Keratinocyte (primary cell): ENCODE measurements at regions not wholly inside any gene's neighbourhood (a gene's known extent, or its start where the extent isn't known, plus 50 kb on each side); places are given as distances from the start of the nearest gene placed in this dataset.

Experiments used
- DNase-seq: peaks from one replicate; pipeline ENCODE4 v3.0.0-alpha.2; 2011; ENCODE audit warnings: low read depth, missing footprints, low spot score
- FAIRE-seq: peaks from 2 replicates; lab custom pipeline; 2011; peaks lifted over from hg19 to GRCh38; lab: Jason Lieb, UNC
- H2AFZ ChIP-seq: 2 replicates; pipeline ENCODE4 v1.6.0; 2012; ENCODE audit warnings: low read length, control low read depth, inconsistent platforms; ENCODE audit not compliant: control insufficient read depth
- H3K27ac ChIP-seq: 2 replicates; pipeline ENCODE4 v1.5.1; 2011; ENCODE audit warnings: low read length; ENCODE audit not compliant: control insufficient read depth, insufficient read depth
- H3K27me3 ChIP-seq: 3 replicates; pipeline ENCODE4 v1.6.0; 2011; ENCODE audit warnings: low read length; ENCODE audit not compliant: control insufficient read depth, insufficient read depth; ENCODE audit errors: extremely low read depth
- H3K36me3 ChIP-seq, 2 experiments: 2 replicates in 1 of 2; 3 replicates in 1 of 2; pipeline ENCODE4 v1.5.1; 2011; ENCODE audit warnings: low read length in 2 of 2, mild to moderate bottlenecking in 1 of 2; ENCODE audit not compliant: control insufficient read depth in 2 of 2, insufficient read depth in 2 of 2; ENCODE audit errors: extremely low read depth in 1 of 2
- H3K4me1 ChIP-seq: 3 replicates; pipeline ENCODE4 v1.5.1; 2011; ENCODE audit warnings: low read length; ENCODE audit not compliant: control insufficient read depth, insufficient read depth; ENCODE audit errors: extremely low read depth
- H3K4me2 ChIP-seq: 3 replicates; pipeline ENCODE4 v1.6.0; 2011; ENCODE audit warnings: low read depth, low read length; ENCODE audit not compliant: control insufficient read depth, insufficient read depth; ENCODE audit errors: extremely low read depth
- H3K4me3 ChIP-seq, 3 experiments: fragments of 200-600 bp in 1 of 3; sonication (generic) in 1 of 3; 2 replicates in 2 of 3; 3 replicates in 1 of 3; pipeline ENCODE4 v1.5.1; 2011 to 2016; ENCODE audit warnings: low read length in 3 of 3, mild to moderate bottlenecking in 3 of 3, control low read depth in 2 of 3, inconsistent platforms in 1 of 3, low read depth in 1 of 3, mixed read lengths in 1 of 3, mixed run types in 1 of 3, moderate library complexity in 1 of 3; ENCODE audit not compliant: control insufficient read depth in 2 of 3, insufficient read depth in 2 of 3; ENCODE audit errors: extremely low read depth in 1 of 3
- H3K79me2 ChIP-seq: 2 replicates; pipeline ENCODE4 v1.6.0; 2012; ENCODE audit warnings: low read length; ENCODE audit not compliant: control insufficient read depth, insufficient read depth
- H3K9ac ChIP-seq: 3 replicates; pipeline ENCODE4 v1.6.0; 2011; ENCODE audit warnings: low read length; ENCODE audit not compliant: control insufficient read depth, insufficient read depth; ENCODE audit errors: extremely low read depth
- H3K9me1 ChIP-seq: 3 replicates; pipeline ENCODE4 v1.6.0; 2011; ENCODE audit warnings: low read length; ENCODE audit not compliant: control insufficient read depth, insufficient read depth; ENCODE audit errors: extremely low read depth
- H3K9me3 ChIP-seq: 2 replicates; pipeline ENCODE4 v1.5.1; 2012; ENCODE audit warnings: low read depth, low read length; ENCODE audit not compliant: control insufficient read depth
- H4K20me1 ChIP-seq: 3 replicates; pipeline ENCODE4 v1.6.0; 2011; ENCODE audit warnings: low read length; ENCODE audit not compliant: control insufficient read depth, insufficient read depth; ENCODE audit errors: extremely low read depth
- CTCF ChIP-seq, 3 experiments: IDR thresholded peaks in 1 of 3; conservative IDR thresholded peaks in 1 of 3; optimal IDR thresholded peaks in 1 of 3; 2 replicates in 2 of 3; 3 replicates in 1 of 3; pipeline versions ENCODE3 to v1.5.1; 2011; ENCODE audit warnings: low read length in 3 of 3, mild to moderate bottlenecking in 3 of 3, moderate library complexity in 2 of 3, control low read depth in 1 of 3, inconsistent platforms in 1 of 3; ENCODE audit not compliant: insufficient read depth in 2 of 3; ENCODE audit errors: extremely low read depth in 1 of 3
- EZH2 ChIP-seq: IDR thresholded peaks from one replicate; pipeline ENCODE4 v1.6.1; 2012; ENCODE audit warnings: inconsistent platforms, mild to moderate bottlenecking, low read length, moderate library complexity
- dilution Hi-C: fragments of 300-500 bp; cut with MboI; formaldehyde crosslinking; loops from one replicate; pipeline ENCODE4 v1.7.0; 2020; ENCODE audit warnings: low sequenced_read_pairs; ENCODE audit not compliant: extremely low pct_ligation_motif_present

- FAIRE-seq (no peak), DNase-seq (no peak)
- Histone ChIP-seq H3K36me3 (no peaks in the 10 kb centered on the region), H3K9me3 (no peaks in the 10 kb centered on the region), H3K4me2 (no peak overlapping the region), H3K9me1 (no peaks in the 10 kb centered on the region), H2AFZ (no peak overlapping the region), H3K4me3 (no peak overlapping the region), H4K20me1 (no peaks in the 10 kb centered on the region), H3K79me2 (no peaks in the 10 kb centered on the region), H3K27ac (no peak overlapping the region), H3K27me3 (no peaks in the 10 kb centered on the region), H3K4me1 (no peaks in the 10 kb centered on the region), H3K9ac (no peak overlapping the region)
- dilution Hi-C loops: no loop called here
- no peak for TF ChIP-seq CTCF (optimal IDR thresholded peaks at IDR 0.05 in 1 of 3, IDR thresholded peaks at IDR 0.05 in 1 of 3, conservative IDR thresholded peaks at IDR 0.05 in 1 of 3; ENCODE audit: extremely low read depth in 1 of 3, insufficient read depth in 2 of 3, low read length in 3 of 3)
These were observed 102.7 kb upstream of the G2E3 start for GRCh38 chr14:30456296-30456695.

GRCh38 chr14:30462358-30462757 lies 96.6 kb upstream of the G2E3 start:
- dilution Hi-C loops: no loop called here

More at GRCh38 chr14:30462358-30462757, 96.6 kb upstream of the G2E3 start:
- H3K4me1 ChIP-seq: no peaks in the 10 kb centered on the region
- DNase-seq (no peak), FAIRE-seq (no peak)
- H2AFZ ChIP-seq: no peak overlapping the region
- no peaks in the 10 kb centered on the region for H4K20me1 ChIP-seq
- H3K9ac ChIP-seq: no peak overlapping the region
- no peaks in the 10 kb centered on the region for H3K9me3 ChIP-seq
- no peak overlapping the region for H3K4me2 ChIP-seq
- no peaks in the 10 kb centered on the region for H3K36me3 ChIP-seq
- H3K27me3 ChIP-seq: peaks cover 2% of the 10 kb centered on the region
- H3K27ac ChIP-seq: no peak overlapping the region
- H3K79me2 ChIP-seq: no peaks in the 10 kb centered on the region
- H3K9me1 ChIP-seq: no peaks in the 10 kb centered on the region
- H3K4me3 ChIP-seq: no peak overlapping the region
- TF ChIP-seq CTCF (optimal IDR thresholded peaks at IDR 0.05 in 1 of 3, IDR thresholded peaks at IDR 0.05 in 1 of 3, conservative IDR thresholded peaks at IDR 0.05 in 1 of 3; ENCODE audit: extremely low read depth in 1 of 3, insufficient read depth in 2 of 3, low read length in 3 of 3) (no peak), EZH2 (no peak)
